COLO829 (cell line): ENCODE measurements at regions not wholly inside any gene's neighbourhood (a gene's known extent, or its start where the extent isn't known, plus 50 kb on each side); places are given as distances from the start of the nearest gene placed in this dataset.
"Not testable (repeated sequence)": the region's sequence is repeated elsewhere in the genome, so short reads cannot be mapped to it uniquely, and the experiment has no call there.

Experiments used
- DNase-seq: peaks from one replicate; pipeline ENCODE4 v3.0.0; 2012; ENCODE audit warnings: low spot score

- DNase-seq: no peak
Measured at GRCh38 chr6:169144356-169144755, 109.3 kb downstream of the THBS2 start.

GRCh38 chr6:169142538-169142844, 111.2 kb downstream of the THBS2 start:
- no peak for DNase-seq

DNA sequence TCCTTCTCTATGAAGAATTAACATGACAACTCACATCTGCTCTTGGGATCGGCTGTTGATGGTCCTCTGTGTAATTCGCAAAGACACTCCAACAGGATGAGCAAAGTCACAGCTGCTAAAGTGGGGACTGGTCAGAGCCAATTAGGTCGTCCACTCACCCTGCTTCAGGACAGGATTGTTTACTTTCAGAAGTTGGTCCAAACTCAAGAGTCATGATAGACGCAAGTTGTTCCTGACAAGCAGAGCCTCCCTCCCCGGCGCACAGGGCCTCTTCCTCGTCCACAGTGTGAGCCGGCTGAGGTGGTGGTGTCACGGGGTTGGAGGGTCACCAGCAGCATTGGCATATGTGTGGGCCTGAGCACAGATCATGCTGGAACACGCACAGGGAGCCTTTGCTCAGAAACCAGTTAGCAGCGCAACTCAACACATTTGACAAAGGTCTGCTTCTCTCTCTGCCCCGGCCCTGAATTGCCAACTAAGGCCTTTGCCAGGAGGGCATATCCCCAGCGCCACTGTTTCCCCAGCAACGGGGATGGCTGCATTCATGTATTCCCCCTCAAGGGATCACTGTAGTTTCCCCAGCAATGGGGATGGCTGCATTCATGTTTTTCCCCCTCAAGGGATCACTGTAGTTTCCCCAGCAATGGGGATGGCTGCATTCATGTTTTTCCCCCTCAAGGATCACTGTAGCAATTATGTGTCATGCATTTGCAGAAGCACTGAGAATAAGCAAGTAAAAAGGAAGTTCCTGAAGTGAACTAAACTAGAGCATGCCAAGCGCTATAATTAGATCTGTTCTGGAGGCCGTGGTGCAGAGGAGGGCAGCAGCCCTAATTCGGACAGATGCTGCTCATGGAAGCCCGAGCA, 111.7 kb downstream of the THBS2 start:
- no peak for DNase-seq

DNA sequence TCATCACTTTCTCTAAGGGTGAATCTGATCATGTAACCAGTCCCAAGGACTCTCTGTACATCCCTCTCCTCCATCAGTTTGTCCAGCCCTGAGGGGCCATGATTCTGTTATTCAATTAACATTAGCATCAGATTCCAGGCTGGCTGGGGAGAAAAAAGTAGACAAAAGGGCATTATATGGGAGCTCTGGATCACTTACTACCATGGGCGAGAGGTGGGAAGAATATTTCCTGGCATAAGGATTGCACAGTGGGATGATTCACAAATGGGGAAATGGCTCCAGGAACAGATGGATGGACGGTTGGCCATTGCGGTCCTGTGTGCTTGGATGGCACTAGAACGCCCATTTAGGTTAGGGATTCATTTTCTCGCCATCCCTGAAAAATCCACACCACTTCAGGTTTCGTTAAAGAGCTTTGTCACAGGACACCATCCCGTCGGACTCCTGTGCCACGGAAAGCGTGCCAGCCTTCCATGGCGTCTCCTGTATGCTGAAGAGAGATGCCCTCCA, 112.6 kb downstream of the THBS2 start:
- peak; percentile 73 for DNase-seq

DNA sequence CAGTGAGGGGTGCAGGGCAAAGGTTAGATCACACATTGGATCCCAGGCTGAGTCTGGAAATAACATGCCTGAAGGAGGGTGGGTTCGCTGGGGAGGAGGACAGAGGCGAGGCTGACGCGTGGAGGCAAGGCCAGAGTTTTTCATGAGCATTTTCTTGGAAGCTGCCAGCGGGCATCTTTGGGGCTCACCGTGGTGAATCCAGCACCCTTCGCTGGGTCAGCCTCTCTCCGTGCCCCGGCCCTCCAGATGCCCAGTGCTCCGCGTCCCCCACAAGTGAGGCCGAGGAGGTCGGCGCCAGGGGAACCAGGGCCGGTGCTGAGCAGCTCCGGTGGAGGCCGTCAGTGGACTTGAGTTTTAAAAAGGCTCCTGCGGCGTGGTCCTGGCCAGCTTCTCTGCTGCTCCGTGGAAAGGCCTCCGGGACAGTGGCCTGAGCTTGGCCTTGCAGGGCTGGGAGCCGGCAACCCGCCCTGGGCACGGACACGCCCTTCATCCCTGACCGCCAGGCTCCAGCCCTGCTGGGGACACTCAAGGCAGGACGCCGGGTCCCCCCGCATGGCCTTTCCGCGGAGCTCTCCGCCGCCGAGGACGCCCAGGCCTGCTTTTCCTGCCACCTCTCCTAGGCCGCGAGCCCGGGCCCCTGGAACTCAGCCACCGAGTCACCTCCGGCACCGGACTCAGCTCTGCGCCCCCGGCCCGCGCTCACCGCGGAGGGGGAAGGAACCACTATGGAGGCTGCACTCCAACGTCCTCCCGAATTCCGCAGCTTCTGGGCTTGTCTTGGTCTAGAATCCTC, 114.3 kb downstream of the THBS2 start:
- no peak for DNase-seq

GRCh38 chr6:169132352-169132940, 121.2 kb downstream of the THBS2 start:
- no peak for DNase-seq

DNA sequence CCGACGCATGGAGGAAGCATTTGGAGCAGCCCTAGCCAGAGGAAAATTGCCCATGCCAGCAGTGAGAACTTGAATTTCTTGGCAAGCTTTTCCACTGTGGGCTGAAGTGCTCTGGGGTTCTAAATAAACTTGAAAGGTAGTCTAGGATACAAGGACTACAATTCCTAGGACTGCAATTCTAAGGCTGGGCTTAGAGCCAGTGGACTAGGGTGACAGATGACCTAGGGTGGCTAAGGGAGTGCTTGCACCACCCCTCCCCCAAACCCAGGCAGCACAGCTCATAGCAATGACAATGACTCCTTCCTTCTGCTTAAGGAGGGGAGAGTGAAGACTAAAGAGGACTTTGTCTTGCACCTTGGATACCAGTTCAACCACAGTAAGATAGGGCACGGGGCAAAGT, 122.3 kb downstream of the THBS2 start:
- DNase-seq: no peak

DNA sequence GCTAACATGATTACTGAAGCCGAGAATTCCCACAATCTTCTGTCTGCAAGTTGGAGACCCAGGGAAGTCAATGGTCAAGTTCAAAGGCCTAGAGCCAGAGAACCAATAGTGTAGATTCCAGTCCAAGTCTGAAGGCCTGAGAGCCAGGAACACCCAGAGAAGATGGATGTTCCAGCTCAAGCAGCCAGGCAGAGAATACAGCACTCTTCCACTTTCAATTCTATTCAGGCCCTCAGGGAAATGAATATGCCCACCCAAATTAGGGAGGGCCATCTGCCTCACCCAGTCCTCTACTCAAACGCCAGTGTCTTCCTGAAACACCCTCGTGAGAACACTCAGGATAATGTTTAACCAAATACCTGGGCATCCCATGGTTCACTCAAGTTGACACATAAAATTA, 123.5 kb downstream of the THBS2 start:
- DNase-seq: no peak

DNA sequence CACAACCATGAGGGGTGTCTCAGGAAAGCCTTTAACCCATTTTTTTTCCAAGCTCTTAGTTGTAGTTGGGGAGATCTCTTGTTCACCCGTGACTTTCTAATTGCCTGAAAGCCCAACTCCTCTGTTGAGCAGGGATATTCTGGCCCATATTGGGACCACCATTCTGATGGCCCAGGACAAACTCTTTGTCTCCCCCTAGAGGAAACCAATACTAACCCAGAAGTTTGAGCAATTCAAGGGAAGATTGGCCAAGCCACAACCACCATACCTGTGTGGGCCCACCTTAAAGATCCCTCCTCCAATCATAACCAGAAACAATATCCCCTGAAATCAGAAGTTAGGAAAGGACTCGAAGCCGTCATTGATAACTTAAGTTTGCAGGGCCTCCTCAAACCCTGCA, 132.6 kb downstream of the THBS2 start:
- DNase-seq: no peak

DNA sequence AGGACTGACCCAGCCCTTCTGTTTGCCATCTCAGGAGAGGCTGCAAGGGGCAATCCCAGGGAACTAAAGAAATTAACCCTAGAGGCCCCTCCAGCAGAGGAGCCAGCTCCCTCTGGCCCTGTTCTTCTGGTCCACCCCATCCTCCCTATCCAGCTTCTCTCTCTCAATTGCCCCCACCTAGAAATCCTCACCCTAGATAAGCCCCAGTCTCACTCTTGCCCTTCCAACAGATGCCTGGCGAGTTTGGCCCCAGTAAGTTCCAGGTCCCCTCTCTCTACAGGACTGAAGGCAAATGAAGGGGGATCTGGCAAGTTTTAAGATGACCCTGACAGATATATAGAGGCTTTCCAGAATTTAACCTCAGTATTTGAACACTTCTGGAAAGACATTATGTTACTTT, 134.0 kb downstream of the THBS2 start:
- no peak for DNase-seq

DNA sequence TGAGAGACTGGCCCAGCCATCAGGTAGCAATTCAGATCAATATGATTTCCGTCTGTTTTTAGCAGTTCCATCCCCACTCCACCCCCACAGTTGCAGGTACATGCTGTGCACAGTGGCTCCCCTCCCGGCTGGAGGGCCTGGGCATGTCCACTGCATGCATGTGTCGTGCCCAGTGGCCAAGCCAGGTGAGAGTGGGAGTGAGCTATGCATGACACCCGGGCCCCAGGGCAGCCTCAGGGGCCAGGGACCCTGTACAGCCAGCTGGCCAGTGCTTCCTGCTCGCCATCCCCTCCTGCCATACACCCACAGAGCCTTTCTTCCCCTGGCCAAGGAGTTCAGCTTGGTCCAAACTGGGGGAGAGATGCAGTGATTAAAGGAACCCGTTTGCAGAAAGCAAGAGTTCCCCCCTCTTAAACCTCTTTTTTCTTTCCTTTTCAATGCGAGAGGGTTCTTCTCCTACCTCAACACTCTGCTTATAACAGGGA, 135.3 kb downstream of the THBS2 start:
- DNase-seq: no peak

DNA sequence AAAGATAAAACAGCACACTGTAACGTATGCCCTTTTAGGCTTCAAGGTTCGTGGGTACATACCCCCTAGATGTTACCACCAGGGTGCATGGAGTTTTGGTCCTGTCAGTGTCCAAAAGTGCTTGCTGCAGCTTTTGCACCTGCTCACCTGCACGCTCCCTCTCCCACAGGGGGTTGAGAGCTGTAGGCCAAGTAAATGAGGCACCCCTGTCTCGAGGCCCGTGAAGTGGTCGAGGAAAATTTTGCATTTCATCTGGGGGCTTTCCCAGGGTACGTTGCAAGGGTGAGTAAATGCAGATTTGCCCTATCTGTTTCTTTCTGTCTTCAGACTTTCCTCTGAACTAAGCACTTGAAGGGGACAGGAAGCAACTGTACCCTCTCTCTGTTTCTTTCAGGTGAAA, 136.0 kb downstream of the THBS2 start:
- no peak for DNase-seq

- no peak for DNase-seq
Measured at GRCh38 chr6:169115632-169116031, 138.0 kb downstream of the THBS2 start.

GRCh38 chr6:169114632-169115031, 139.0 kb downstream of the THBS2 start:
- not testable (repeated sequence) for DNase-seq

DNA sequence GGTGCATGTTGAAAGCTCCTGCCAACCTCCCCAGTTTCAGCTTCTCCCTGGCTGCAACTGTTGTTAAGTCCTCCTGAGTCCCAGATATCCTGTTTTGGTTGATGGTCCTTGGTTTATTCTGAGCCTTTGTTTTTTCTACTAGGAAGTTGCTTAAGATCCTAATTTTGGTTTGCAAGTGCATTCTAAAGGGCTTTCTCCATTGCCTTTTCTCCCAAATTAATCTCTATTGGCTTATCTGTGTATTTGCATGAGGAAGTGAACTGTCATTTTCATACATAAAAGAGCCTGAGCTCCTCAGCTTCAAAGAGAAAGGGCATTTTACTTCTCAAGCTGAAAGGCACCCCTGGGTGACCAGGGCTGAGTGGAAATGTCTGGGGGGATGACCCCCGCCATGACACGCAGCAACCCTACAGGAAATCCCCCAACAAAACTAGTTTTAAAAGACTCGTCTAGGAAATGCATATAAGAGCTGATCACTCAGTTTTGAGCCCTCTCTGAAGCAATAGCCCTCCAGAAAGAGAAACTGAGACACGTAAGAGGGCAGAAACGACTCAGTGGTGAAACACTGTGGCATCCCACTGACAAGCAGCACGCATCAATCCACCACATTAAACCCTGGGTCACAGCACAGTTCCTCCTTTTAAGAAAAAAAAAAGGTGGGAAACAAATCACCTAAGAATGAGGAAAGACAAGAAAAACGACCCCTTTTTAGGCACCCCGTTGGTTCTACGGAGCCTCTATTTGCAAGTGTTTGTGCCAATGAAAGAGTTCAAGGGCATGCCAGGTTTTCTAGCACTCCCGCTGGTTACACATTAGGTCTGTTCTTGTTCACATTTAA, 140.9 kb downstream of the THBS2 start:
- DNase-seq: no peak

GRCh38 chr6:169111203-169111602, 142.4 kb downstream of the THBS2 start:
- no peak for DNase-seq

GRCh38 chr6:169109411-169110220, 144.0 kb downstream of the THBS2 start:
- DNase-seq: no peak

DNA sequence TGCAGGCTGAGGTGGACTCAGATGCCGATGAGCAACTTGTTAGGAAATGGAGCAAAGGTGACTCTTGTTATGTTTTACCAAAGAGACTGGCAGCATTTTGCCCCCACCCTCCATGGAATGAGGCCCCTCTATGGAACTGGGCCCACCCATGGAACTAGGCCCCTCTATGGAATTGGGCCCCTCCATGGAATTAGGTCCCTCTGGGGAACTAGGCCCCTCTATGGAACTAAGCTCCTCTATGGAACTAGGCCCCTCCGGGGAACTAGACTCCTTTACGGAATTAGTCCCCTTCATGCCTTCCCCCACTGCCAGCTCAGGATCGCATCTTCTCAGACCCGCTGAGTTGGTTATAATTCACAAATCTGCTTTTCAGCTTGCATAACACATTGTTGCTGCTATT, 144.9 kb downstream of the THBS2 start:
- DNase-seq: no peak

DNA sequence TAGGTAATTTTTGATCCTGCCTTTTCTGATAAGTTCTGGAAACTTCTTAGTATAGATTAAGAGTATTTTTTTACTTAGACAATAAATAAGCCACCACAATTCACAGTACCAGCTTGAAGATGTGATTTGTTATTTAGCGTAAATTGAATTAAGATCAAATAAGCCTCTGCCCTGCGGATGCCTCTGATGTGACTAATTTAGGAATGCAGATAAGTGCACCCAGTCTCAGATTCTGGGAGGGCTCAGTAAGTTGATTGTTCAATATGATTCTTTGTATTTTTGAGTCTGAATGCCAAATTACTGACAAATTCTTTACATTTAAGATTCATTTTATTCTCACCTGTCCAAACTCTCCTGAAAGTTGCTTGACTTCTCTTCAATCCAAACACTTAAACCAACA, 147.5 kb downstream of the THBS2 start:
- peak; percentile 17 for DNase-seq

DNA sequence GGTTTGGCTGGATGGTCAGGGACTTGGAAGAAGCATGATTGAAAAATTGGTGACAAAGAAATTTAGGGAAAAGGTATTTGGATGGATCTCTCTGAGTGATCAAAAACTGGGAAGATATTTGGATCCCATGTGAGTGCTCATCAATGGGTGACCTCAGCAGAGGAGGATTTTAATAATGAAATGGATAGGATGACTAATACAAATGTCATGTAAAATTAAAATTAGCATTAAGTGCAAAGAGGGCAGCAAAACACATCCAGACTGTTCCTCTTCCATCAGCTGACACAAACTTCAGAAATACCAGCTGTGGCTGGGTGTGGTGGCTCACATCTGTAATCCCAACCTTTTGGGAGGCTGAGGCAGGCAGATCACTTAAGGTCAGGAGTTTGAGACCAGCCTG, 151.7 kb downstream of the THBS2 start:
- peak; percentile 32 for DNase-seq
